ENCODE measurements at regions not wholly inside any gene's neighbourhood (a gene's known extent, or its start where the extent isn't known, plus 50 kb on each side); places are given as distances from the start of the nearest gene placed in this dataset.
A peak's percentile ranks its signal among the peaks of the same experiment; 100 is the strongest.

DNA sequence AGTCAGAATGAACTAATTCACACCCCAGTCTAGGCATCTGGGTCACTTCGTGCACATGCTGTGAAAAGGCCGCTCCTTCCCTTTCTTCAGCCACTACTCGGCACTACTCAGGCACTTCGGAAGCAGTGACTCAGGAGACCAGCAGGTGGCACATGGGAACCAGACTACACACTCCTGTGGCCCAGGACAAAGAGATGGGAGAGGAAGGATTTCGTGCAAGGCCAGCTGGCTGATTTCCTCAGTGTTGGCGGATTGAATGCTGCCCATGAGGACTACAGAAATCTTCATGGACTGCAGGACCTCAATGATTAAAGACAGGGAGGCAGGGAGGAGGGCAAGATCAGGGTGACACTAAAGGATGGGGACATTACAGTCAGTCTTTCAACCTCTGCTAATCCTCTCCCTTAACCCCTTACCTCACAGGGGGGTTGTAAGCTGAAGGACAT is 117.8 kb upstream of the SPACA1 start:
- in situ Hi-C loops (cut with HindIII; ENCODE audit: low sequenced_read_pairs): no loop called here
- TF ChIP-seq CTCF (IDR thresholded peaks at IDR 0.05; ENCODE audit: low read depth, low read length): peak; percentile 95
- peak; percentile 84 for DNase-seq (ENCODE audit: low read depth, low spot score)
- H3K4me3 ChIP-seq (ENCODE audit: low read depth, low read length): no peak overlapping the region

GRCh38 chr6:87926687-87927086 is 121.0 kb upstream of the SPACA1 start:
- in situ Hi-C loops (cut with HindIII; ENCODE audit: low sequenced_read_pairs): no loop called here
- no peak overlapping the region for H3K4me3 ChIP-seq (ENCODE audit: low read depth, low read length)
- no peak for DNase-seq (ENCODE audit: low read depth, low spot score)
- no peak for TF ChIP-seq CTCF (IDR thresholded peaks at IDR 0.05; ENCODE audit: low read depth, low read length)

DNA sequence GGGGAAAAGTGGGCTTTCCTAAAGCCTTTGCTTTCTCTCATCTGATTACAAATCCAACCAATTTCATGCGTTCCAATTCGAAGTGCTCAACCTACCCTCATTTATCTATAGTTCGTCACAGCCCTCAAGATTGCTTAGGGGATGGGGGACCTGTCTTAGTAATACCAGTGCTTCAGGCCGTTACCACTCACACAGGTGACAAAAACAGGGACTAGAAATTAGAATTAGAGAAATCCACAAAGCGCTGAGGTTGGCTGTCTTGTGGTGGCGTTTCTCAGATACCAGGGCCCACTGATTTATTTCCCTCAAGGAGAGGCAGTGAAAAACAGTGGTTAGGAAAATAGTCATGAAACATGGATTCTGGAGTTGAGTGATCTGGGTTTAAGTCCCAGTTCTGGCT is 121.6 kb upstream of the SPACA1 start:
- no peak for TF ChIP-seq CTCF (IDR thresholded peaks at IDR 0.05; ENCODE audit: low read depth, low read length)
- DNase-seq (ENCODE audit: low read depth, low spot score): no peak
- H3K4me3 ChIP-seq (ENCODE audit: low read depth, low read length): no peak overlapping the region
- in situ Hi-C loops (cut with HindIII; ENCODE audit: low sequenced_read_pairs): no loop called here

- in situ Hi-C loops (cut with HindIII; ENCODE audit: low sequenced_read_pairs): no loop called here
- no peak for TF ChIP-seq CTCF (IDR thresholded peaks at IDR 0.05; ENCODE audit: low read depth, low read length)
These were observed 122.1 kb upstream of the SPACA1 start for GRCh38 chr6:87925373-87926060.

DNA sequence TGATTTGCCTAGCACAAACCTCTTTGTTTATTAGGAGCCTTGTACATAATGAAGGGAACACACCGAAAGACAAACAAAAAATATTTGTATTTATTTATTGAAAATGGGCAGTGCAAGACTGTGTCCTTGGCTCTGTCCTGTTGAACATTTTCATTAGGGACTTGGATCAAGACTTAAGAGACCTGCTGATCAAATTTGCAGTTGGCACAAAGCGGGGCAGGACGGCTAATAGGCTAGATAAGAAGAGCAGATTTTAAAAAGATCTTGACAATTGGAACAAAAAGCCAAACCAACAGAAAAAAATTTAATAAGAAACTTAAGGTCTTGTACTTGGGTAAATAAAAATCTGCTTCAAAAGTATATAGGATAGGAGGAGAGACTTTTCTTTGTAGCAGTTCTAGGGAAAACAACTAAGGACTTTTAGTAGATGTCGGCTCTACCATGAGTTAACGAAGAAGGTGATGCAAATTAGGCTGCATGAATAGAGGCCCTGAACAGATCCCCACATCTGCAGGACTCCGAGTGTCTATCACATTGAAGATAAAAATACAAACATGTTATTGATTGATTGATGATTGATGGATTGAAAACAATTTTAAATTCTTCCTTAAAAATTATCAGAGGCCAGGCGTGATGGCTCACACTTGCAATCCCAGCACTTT is 124.1 kb upstream of the SPACA1 start:
- in situ Hi-C loops (cut with HindIII; ENCODE audit: low sequenced_read_pairs): no loop called here
- H3K4me3 ChIP-seq (ENCODE audit: low read depth, low read length): no peak overlapping the region
- TF ChIP-seq CTCF (IDR thresholded peaks at IDR 0.05; ENCODE audit: low read depth, low read length): no peak
- DNase-seq (ENCODE audit: low read depth, low spot score): no peak

More at GRCh38 chr6:87925373-87926060, 122.1 kb upstream of the SPACA1 start:
- no peak for DNase-seq (ENCODE audit: low read depth, low spot score)
- no peak overlapping the region for H3K4me3 ChIP-seq (ENCODE audit: low read depth, low read length)

DNA sequence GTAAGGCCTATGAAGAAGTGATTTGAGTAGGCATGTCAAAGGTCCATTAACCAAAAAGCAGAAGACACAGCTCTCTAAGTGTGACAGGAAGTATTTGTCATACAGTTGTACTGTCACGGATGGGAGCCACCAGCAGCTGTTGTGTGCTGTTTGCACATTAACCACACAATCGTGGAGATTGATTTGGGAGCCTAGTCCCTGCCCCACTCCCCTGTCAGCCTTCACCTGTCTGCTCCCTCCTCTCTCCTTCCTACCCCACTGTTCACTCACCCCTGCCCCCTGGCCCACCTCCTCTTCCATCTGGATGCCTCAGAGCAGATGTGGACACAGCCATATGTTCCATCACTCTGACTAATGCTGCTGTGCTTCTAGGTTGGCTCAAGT is 124.7 kb upstream of the SPACA1 start:
- no peak overlapping the region for H3K4me3 ChIP-seq (ENCODE audit: low read depth, low read length)
- in situ Hi-C loops (cut with HindIII; ENCODE audit: low sequenced_read_pairs): no loop called here
- no peak for DNase-seq (ENCODE audit: low read depth, low spot score)
- TF ChIP-seq CTCF (IDR thresholded peaks at IDR 0.05; ENCODE audit: low read depth, low read length): no peak

All from astrocyte of the spinal cord (primary cell).